ENCODE measurements at regions not wholly inside any gene's neighbourhood (a gene's known extent, or its start where the extent isn't known, plus 50 kb on each side); places are given as distances from the start of the nearest gene placed in this dataset.

- TF ChIP-seq CTCF (IDR thresholded peaks at IDR 0.05) (no peak), POLR2A (IDR thresholded peaks at IDR 0.05) (no peak)
Observed at GRCh38 chr13:58087566-58087965, 456.0 kb downstream of the PCDH17 start.
